Upper lobe of left lung (tissue), 6 donors: ENCODE measurements at regions not wholly inside any gene's neighbourhood (a gene's known extent, or its start where the extent isn't known, plus 50 kb on each side); places are given as distances from the start of the nearest gene placed in this dataset.
A peak's percentile ranks its signal among the peaks of the same experiment; 100 is the strongest.

Experiments
- ATAC-seq, 2 donors: fragments of 200-7000 bp; cut with Tn5 transposase; one replicate each; pipeline ENCODE4 v1.9.1; 2022; ENCODE audit warnings: mild to moderate bottlenecking in 2 of 2, moderate library complexity in 2 of 2; ENCODE audit not compliant: low FRiP score in 2 of 2
- DNase-seq, 2 donors: peaks; one replicate each; pipeline ENCODE4 v3.0.0-alpha.2; 2019 to 2020
- H3K27ac ChIP-seq, 4 donors: fragments of 200-600 bp; sonication (generic); one replicate each; pipeline ENCODE4 v1.5.1; 2016 to 2019
- H3K27me3 ChIP-seq, 4 donors: fragments of 200-600 bp; sonication (generic); one replicate each; pipeline ENCODE4 v1.5.1; 2017 to 2019
- H3K36me3 ChIP-seq, 4 donors: fragments of 200-600 bp; sonication (generic); one replicate each; pipeline ENCODE4 v1.5.1; 2016 to 2019
- H3K4me1 ChIP-seq, 4 donors: fragments of 200-600 bp; sonication (generic); one replicate each; pipeline ENCODE4 v1.5.1; 2018 to 2019
- H3K4me3 ChIP-seq, 4 donors: fragments of 200-600 bp; sonication (generic); one replicate each; pipeline ENCODE4 v1.5.1; 2017 to 2019; ENCODE audit warnings: mild to moderate bottlenecking in 2 of 4, moderate library complexity in 1 of 4
- H3K9me3 ChIP-seq, 4 donors: fragments of 200-600 bp; sonication (generic); one replicate each; pipeline ENCODE4 v1.5.1; 2018 to 2019
- EP300 ChIP-seq, 4 donors: sonication (generic); formaldehyde crosslinking; IDR thresholded peaks; one replicate each; pipeline ENCODE4 v1.5.1; 2017; ENCODE audit warnings: antibody characterized with exemption in 4 of 4, control low read depth in 2 of 4
- POLR2A ChIP-seq, 4 donors: fragments of 450-650 bp; IDR thresholded peaks; one replicate each; pipeline ENCODE4 v1.5.1; 2016 to 2017; ENCODE audit warnings: antibody characterized with exemption in 4 of 4, mild to moderate bottlenecking in 2 of 4
- POLR2AphosphoS5 ChIP-seq, 2 donors: sonication (generic); formaldehyde crosslinking; IDR thresholded peaks; one replicate each; pipeline ENCODE4 v1.5.1; 2017; ENCODE audit warnings: antibody characterized with exemption in 2 of 2
- WGBS, 2 donors: methylation state at CpG; one replicate each; pipeline ENCODE4 v1.1.5; 2017 to 2018; 5-methylcytosine and 5-hydroxymethylcytosine counted together
- TF ChIP-seq, protein P1 (sequence below), 6 experiments: fragments of 450-650 bp in 4 of 6; fragments of 200-600 bp in 2 of 6; sonication (generic) in 2 of 6; IDR thresholded peaks; one replicate each; pipeline ENCODE4 v1.5.1; 2016 to 2019; ENCODE audit warnings: antibody characterized with exemption in 6 of 6
- donor health status: DM: no; HTN: no; CAD: no; lungs with moderate emphysema.
- donor health status: DM: no; HTN: yes; CAD: no; lungs with severe emphysema.

DNA sequence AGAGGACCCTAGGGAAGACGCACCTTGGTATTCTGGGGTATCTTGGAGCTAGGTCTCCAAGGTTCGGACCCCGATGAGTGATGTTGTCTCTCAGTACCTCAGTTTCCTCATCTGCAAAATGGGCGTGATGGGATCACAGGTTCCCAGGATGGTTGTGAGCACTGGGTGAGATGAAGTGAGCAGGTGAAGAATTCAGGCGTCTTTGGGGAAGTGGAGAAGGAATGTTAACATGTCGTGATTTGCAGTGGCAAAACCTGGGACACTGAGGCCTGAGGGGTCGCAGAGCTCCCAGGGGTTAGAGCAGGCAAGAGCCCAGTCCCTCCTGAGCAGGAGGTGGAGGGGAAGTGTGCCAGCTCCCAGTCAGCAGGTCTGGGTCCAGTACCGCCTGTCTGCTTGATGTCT, 215.1 kb upstream of the GSE1 start:
- DNase-seq: no peak

DNA sequence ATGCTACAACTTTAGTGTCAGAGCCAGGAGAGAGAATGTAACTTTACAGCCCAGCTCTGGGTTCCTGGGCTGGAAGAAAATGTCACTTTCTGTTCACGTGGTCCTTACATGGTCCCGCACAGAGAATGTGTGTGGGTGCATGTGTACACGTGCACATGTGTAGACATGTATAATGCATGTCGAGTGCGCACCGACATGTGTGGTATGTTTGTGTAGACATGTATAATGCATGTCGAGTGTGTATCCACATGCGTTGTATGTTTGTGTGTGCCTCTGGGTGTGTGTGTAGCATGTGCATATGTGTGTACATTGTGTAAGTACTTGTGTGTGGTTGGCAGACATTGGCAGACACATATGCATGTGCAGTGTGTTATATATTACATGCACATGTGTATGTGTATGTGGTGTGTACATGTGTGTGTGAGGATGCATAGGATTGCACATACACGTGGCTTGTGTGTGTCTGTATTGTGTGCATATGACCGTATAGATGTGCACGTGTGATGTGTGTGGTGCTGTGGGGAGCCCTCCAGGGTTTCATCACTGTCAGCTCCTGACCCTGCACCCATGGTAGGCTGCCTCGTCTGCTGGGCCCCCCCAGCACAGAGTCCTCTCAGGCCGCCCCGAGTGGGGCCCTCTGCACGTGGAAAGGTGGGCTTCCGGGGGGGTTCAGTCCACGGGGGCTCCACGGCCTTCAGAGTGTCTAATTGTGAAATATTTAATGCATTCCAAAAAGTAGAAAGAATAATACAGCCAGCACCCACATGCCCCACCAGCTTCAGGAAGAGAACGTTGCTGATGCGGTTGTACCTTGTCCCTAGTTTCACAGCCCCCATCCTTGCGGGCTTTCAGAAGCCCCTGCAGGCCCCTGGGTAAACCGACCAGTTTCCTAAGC, 214.2 kb upstream of the GSE1 start:
- Histone ChIP-seq H3K4me3 (no peak overlapping the region), H3K9me3 (no peaks in the 10 kb centered on the region), H3K27me3 (no peaks in the 10 kb centered on the region), H3K36me3 (no peaks in the 10 kb centered on the region), H3K27ac (no peak overlapping the region), H3K4me1 (peaks cover 20 to 34% (median 23%) of the 10 kb centered on the region in 4 donors)
- TF ChIP-seq POLR2AphosphoS5 (IDR thresholded peaks at IDR 0.05): no peak
- TF ChIP-seq, protein P1, sequence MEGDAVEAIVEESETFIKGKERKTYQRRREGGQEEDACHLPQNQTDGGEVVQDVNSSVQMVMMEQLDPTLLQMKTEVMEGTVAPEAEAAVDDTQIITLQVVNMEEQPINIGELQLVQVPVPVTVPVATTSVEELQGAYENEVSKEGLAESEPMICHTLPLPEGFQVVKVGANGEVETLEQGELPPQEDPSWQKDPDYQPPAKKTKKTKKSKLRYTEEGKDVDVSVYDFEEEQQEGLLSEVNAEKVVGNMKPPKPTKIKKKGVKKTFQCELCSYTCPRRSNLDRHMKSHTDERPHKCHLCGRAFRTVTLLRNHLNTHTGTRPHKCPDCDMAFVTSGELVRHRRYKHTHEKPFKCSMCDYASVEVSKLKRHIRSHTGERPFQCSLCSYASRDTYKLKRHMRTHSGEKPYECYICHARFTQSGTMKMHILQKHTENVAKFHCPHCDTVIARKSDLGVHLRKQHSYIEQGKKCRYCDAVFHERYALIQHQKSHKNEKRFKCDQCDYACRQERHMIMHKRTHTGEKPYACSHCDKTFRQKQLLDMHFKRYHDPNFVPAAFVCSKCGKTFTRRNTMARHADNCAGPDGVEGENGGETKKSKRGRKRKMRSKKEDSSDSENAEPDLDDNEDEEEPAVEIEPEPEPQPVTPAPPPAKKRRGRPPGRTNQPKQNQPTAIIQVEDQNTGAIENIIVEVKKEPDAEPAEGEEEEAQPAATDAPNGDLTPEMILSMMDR (IDR thresholded peaks at IDR 0.05): no peak
- TF ChIP-seq EP300 (IDR thresholded peaks at IDR 0.05): no peak
- TF ChIP-seq POLR2A (IDR thresholded peaks at IDR 0.05): no peak
- WGBS, 2 donors: 83 to 88% methylated on average over 16 to 22 of the region's 22 CpGs
- ATAC-seq (no peak), DNase-seq (peak in 1 of 2 donors; percentile 38)

More for the DNA sequence above, 215.1 kb upstream of the GSE1 start:
- H3K27me3 ChIP-seq: no peaks in the 10 kb centered on the region
- no peaks in the 10 kb centered on the region for H3K9me3 ChIP-seq
- H3K4me1 ChIP-seq: peaks cover 20 to 31% (median 28%) of the 10 kb centered on the region in 4 donors
- no peak overlapping the region for H3K4me3 ChIP-seq
- no peak for TF ChIP-seq POLR2AphosphoS5 (IDR thresholded peaks at IDR 0.05)
- no peak for TF ChIP-seq EP300 (IDR thresholded peaks at IDR 0.05)
- no peak for TF ChIP-seq POLR2A (IDR thresholded peaks at IDR 0.05)
- TF ChIP-seq, protein P1 (IDR thresholded peaks at IDR 0.05): no peak
- no peak overlapping the region for H3K27ac ChIP-seq
- no peaks in the 10 kb centered on the region for H3K36me3 ChIP-seq
- ATAC-seq: no peak
- WGBS, 2 donors: 95% methylated on average over 8 of the region's 8 CpGs

GRCh38 chr16:85399583-85400284, 213.4 kb upstream of the GSE1 start:
- no peak for ATAC-seq
- Histone ChIP-seq H3K27me3 (no peaks in the 10 kb centered on the region), H3K9me3 (no peaks in the 10 kb centered on the region), H3K4me1 (peaks cover 17 to 29% (median 18%) of the 10 kb centered on the region in 4 donors), H3K36me3 (no peaks in the 10 kb centered on the region), H3K4me3 (no peak overlapping the region), H3K27ac (no peak overlapping the region)
- no peak for TF ChIP-seq POLR2AphosphoS5 (IDR thresholded peaks at IDR 0.05)
- TF ChIP-seq EP300 (IDR thresholded peaks at IDR 0.05): no peak
- 84% methylated on average over 20 to 23 of the region's 23 CpGs for WGBS, 2 donors
- DNase-seq: peak in 1 of 2 donors; percentile 68

DNA sequence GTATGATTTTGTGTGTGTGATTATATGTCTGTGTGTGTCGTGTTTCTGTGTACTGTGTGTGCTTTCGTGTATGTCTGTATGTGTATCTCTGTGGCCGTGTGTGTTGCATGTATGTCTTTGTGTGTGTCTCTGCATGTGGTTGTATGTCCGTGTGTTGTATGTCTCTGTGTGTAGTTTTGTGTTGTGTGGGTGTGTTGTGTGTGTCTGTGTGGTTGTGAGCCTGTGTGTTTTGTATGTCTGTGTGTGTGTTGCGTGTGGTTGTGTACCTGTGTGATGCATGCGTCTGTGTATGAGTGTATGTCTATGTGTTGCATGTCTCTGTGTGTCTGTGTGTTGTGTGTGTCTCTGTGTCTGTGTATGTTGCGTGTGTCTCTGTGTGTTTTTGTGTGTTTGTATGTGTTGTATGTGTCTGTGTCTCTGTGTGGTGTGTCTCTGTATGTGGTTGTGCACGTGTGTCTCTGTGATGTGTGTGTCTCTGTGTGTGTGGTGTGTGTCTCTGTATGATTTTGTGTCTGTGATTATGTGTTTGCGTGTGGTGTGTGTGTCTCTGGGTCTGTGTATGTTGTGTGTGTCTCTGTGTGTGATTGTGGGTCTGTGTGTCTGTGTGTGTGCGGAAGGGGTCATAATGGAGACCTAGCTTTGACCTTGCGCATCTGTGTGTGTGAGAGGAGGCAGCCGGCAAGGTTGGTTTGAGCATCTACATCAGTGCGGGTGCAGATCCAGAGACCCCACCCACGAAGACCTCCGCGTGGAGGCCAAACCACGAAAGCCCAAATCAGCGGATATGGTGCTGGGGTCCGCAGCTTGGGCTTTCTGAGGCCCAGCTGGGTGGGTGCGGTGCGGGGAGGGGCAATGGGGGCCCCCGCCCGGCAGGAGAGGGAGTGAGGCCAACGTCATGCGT, 212.6 kb upstream of the GSE1 start:
- WGBS, 2 donors: 86 to 91% methylated on average over 11 to 25 of the region's 25 CpGs
- H3K4me3 ChIP-seq: no peak overlapping the region
- no peak overlapping the region for H3K27ac ChIP-seq
- H3K36me3 ChIP-seq: no peaks in the 10 kb centered on the region
- DNase-seq (peak in 1 of 2 donors; percentile 43), ATAC-seq (no peak)
- H3K4me1 ChIP-seq: peaks cover 9 to 21% (median 10%) of the 10 kb centered on the region in 4 donors
- no peaks in the 10 kb centered on the region for H3K27me3 ChIP-seq
- no peaks in the 10 kb centered on the region for H3K9me3 ChIP-seq
- TF ChIP-seq EP300 (IDR thresholded peaks at IDR 0.05) (no peak), POLR2A (IDR thresholded peaks at IDR 0.05) (no peak), POLR2AphosphoS5 (IDR thresholded peaks at IDR 0.05) (no peak)
- TF ChIP-seq, protein P1 (IDR thresholded peaks at IDR 0.05): no peak
